ENCODE measurements at regions not wholly inside any gene's neighbourhood (a gene's known extent, or its start where the extent isn't known, plus 50 kb on each side); places are given as distances from the start of the nearest gene placed in this dataset.

- TF ChIP-seq CTCF (IDR thresholded peaks at IDR 0.05) = no peak
These were observed 145.6 kb downstream of the HSD17B3 start for GRCh38 chr9:96156171-96156974.

- no peak for TF ChIP-seq CTCF (IDR thresholded peaks at IDR 0.05)
These were observed 147.9 kb downstream of the HSD17B3 start for GRCh38 chr9:96154081-96154480.

- no peak for TF ChIP-seq CTCF (IDR thresholded peaks at IDR 0.05)
These were observed 149.4 kb downstream of the HSD17B3 start for GRCh38 chr9:96152550-96152949.

DNA sequence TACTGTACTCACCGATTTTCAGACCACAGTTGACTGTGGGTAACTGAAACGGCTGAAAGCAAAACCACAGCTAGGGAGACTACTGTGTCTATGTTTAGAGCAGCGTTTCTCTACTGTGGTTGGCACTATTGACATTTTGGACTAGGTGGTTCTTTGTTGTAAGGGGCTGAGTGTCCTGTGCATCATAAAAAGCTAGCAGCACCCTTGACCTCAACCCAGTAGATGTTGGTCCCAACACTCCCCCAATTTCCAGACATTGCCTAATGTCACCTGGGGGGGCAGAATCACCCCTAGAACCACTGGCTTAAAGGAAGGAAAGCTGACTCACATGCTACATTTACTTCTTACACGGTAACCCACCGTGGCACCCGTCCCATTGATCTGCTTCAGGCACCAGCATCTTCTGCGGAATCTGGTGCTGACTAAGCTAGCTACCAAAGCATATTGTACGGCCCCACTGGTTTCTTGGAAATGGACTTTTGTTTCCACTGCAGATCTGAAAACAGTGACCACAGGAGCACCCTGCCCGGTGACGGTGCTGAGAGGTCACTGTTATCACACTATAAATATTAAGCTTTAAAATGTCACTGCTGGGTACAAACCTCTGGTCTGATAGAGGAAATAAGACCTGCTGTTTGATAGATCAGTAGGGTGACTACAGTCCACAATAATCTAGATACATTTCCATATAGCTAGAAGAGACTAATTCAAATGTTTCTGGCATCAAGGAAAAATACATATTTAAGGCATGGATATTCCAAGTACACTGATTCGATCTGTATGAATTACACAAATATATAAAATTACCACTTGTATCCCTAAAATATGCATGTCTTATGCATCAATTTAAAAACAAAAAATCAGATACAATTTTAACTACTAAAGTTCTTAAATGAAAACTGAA, 151.4 kb downstream of the HSD17B3 start:
- TF ChIP-seq CTCF (IDR thresholded peaks at IDR 0.05) = no peak

DNA sequence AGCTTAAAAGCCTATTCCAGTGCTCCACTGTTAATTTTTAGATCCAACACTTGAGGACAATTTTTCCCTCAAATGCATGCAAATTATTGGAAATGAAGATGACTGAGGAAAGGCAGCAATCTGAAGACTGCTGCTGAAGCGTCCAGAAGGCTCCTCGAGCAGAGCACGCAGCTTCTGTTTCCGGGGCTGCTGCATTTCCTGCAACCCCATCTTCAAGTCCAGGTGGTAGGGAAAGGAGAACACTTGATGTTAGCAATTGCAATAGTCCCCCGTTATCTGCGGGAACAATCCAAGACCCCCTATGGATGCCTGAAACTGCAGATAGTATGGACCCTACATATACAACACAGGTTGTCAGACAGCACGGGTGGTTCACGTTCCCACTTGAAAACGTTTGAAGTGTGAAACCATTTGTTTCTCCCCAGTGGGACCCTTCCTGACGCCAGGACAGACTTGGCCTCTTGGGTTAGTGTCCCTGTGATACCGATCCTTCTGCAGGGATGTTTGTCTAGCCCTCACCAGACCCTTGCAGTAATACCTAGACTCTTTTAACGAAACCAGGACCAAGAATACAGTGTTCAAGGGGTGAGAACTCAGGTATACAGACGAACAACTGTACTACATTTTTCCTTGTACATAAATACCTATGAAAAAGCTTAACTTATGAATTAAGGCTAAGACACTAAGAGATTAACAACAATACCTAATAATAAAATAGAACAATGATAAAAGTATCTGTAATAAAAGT, 152.3 kb downstream of the HSD17B3 start:
- TF ChIP-seq CTCF (IDR thresholded peaks at IDR 0.05) = no peak

- TF ChIP-seq CTCF (IDR thresholded peaks at IDR 0.05) = no peak
These were observed 153.1 kb downstream of the HSD17B3 start for GRCh38 chr9:96148634-96149532.
